ENCODE measurements at regions not wholly inside any gene's neighbourhood (a gene's known extent, or its start where the extent isn't known, plus 50 kb on each side); places are given as distances from the start of the nearest gene placed in this dataset.

DNA sequence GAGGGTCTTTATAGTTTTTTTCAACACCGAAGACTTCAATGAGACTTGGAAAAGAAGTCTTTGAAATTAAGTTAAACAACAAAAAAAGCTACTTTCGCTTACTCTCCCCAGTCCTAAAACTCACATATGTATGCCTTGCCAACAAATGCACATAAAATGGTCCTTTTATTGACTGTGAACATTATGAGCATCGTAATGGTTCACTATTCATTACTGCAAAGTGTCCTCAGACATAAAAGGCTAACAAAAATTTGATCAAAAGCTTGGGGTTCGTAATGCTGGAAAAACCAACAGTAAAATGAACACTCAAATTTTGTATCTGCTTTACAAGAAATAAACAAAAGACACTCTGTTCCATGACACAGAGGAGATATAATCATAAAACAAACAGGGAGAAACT, 285.3 kb upstream of the SLC8A1 start:
- TF ChIP-seq CTCF (conservative IDR thresholded peaks at IDR 0.05; ENCODE audit: low read depth, low read length) = no peak
- DNase-seq (ENCODE audit: low read depth) = no peak
- H3K4me3 ChIP-seq (ENCODE audit: low read depth, low read length) = no peak overlapping the region

DNA sequence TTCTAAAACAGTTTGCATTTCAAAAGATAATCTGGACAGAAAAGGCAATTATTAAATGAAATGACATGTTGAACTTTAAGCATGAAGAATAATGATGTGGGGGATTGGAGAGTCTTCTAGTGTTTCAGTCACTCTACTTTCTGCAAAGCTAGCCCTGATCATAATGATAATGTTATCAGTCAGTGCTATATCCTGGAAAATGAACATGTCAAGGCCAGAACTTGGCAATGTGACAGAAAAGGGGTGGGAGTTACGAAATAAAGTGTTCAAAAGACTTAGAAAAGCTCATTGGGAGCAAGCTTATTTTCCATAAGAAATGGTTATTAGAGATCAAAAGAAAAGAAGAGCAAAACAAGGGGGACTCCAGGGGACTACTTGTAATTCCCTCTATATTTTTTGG, 288.5 kb upstream of the SLC8A1 start:
- H3K4me3 ChIP-seq (ENCODE audit: low read depth, low read length) = no peak overlapping the region
- no peak for TF ChIP-seq CTCF (conservative IDR thresholded peaks at IDR 0.05; ENCODE audit: low read depth, low read length)
- DNase-seq (ENCODE audit: low read depth) = no peak

DNA sequence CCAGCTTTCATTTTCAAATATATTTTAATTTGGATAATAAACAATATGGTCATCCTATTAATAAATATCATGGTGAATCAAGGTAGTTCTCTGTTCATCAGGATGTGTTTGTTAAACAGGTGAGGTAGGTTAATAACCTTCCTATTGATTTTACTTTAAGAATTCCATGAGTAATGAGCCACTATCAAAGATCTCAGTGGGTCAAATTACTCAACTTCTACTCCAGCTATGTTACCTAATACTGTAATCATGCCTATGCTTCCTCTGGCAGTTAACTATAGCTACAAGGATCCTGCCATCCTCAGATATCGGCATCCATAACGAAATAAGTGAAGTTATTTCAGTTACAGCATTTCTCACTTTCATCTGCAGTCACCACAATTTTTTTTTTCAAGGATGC, 289.6 kb upstream of the SLC8A1 start:
- no peak overlapping the region for H3K4me3 ChIP-seq (ENCODE audit: low read depth, low read length)
- no peak for TF ChIP-seq CTCF (conservative IDR thresholded peaks at IDR 0.05; ENCODE audit: low read depth, low read length)
- no peak for DNase-seq (ENCODE audit: low read depth)

DNA sequence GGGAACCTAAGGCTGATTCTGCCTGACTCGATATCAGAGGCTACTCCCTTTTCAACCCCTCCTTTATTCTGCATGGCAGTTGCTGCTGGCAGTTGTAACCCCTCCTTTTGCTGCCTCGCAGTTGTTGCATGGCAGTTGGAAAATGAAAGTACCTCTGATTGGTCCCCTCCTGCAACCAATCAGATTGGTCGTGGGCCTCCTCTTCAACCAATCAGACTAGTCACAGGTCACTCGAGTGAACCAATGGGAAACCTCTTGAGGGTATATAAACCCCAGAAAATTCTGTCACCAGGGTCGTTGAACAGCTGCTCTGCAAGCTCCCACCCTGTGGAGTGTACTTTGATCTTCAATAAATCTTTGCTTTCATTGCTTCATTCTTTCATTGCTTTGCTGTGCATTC, 294.3 kb upstream of the SLC8A1 start:
- no peak for DNase-seq (ENCODE audit: low read depth)
- TF ChIP-seq CTCF (conservative IDR thresholded peaks at IDR 0.05; ENCODE audit: low read depth, low read length) = no peak
- no peak overlapping the region for H3K4me3 ChIP-seq (ENCODE audit: low read depth, low read length)

- no peak overlapping the region for H3K4me3 ChIP-seq (ENCODE audit: low read depth, low read length)
- no peak for TF ChIP-seq CTCF (conservative IDR thresholded peaks at IDR 0.05; ENCODE audit: low read depth, low read length)
- DNase-seq (ENCODE audit: low read depth) = no peak
Measured at GRCh38 chr2:40751981-40752380, 300.1 kb upstream of the SLC8A1 start.

DNA sequence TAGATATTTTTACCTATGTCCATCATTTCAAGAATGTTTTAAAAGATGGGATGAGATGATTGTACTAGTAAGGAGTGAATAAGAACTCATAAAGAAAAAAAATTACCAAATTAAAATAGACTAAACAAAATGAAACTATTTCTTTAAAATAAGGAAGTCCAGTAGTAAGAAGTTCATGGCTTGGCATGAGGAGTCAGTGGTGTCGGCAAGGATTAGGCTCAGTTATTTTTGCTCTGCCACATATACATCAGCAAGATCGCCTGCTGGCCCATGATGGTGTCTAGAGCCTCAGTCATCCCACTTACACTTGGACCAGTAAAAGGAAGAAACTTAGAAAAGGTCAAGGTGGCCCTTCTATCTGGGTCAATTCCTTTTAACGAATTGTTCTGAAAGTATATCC, 300.9 kb upstream of the SLC8A1 start:
- no peak for DNase-seq (ENCODE audit: low read depth)
- H3K4me3 ChIP-seq (ENCODE audit: low read depth, low read length) = no peak overlapping the region
- no peak for TF ChIP-seq CTCF (conservative IDR thresholded peaks at IDR 0.05; ENCODE audit: low read depth, low read length)

- DNase-seq (ENCODE audit: low read depth) = no peak
- no peak for TF ChIP-seq CTCF (conservative IDR thresholded peaks at IDR 0.05; ENCODE audit: low read depth, low read length)
- no peak overlapping the region for H3K4me3 ChIP-seq (ENCODE audit: low read depth, low read length)
Measured at GRCh38 chr2:40754912-40755311, 303.0 kb upstream of the SLC8A1 start.
